GM21447 (cell line): ENCODE measurements at regions not wholly inside any gene's neighbourhood (a gene's known extent, or its start where the extent isn't known, plus 50 kb on each side); places are given as distances from the start of the nearest gene placed in this dataset.

Experiments
- ATAC-seq: cut with Tn5 transposase; IDR thresholded peaks from one replicate; pipeline ENCODE4 v1.9.1; 2021; ENCODE audit not compliant: unreplicated experiment

GRCh38 chr2:228247335-228247734 lies 65.8 kb upstream of the SPHKAP start:
- ATAC-seq = no peak

DNA sequence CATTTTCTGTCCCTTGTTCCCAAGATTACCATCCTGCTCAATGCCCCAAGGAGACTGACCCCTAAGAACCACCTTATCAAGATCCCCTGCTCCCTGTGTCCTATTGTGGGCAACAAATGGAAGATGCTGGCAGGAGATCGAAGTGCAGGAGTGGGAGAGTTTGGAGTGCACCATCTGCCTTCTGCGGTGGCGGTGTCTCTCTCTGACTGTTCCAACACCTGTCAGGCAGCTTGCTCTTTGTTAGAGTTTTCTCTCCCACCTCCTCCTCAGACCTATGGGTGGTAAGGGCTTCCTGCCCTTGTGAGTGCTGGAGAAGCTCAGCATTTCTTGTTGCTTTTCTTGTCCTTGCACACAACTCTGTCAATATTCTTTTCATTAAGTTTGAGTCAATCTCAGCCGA lies 64.1 kb upstream of the SPHKAP start:
- no peak for ATAC-seq

- no peak for ATAC-seq
These were observed 61.1 kb upstream of the SPHKAP start for GRCh38 chr2:228242591-228242990.

GRCh38 chr2:228239907-228240561 lies 58.5 kb upstream of the SPHKAP start:
- ATAC-seq = no peak

- ATAC-seq = no peak
These were observed 57.9 kb upstream of the SPHKAP start for GRCh38 chr2:228239207-228239906.
